ENCODE measurements at regions not wholly inside any gene's neighbourhood (a gene's known extent, or its start where the extent isn't known, plus 50 kb on each side); places are given as distances from the start of the nearest gene placed in this dataset.

DNA sequence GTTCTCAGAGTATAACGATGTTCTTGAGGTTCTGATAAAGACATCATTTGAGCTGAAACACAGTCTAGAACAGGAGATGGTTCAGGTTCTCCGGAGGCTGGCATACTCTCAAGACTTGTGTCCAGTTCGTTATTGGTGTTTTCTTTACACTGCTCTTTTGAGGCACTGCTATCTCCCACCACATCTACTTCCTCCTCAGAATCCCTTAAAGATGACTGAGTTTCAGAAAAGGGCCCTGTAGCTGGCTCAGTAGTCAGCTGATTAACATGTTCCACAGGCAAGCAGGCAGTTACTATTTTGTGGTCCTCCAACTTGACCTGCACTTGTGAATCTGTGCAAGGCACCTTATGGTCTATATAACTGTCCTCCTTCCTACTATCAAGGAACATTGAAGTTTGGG lies 50.2 kb downstream of the ZZZ3 start:
- H3K36me3 ChIP-seq (ENCODE audit: control insufficient read depth, insufficient read depth, low read length, severe bottlenecking), result peaks cover 54% of the 10 kb centered on the region
- H3K9ac ChIP-seq (ENCODE audit: low read length), result no peak overlapping the region
- H3K4me1 ChIP-seq (ENCODE audit: control insufficient read depth, insufficient read depth, low read length), result peaks cover 5% of the 10 kb centered on the region
- no peaks in the 10 kb centered on the region for H3K9me3 ChIP-seq (ENCODE audit: control insufficient read depth, low read length)
- DNase-seq (ENCODE audit: low read depth), result no peak
- H3K4me3 ChIP-seq (ENCODE audit: low read length), result no peak overlapping the region
- no peaks in the 10 kb centered on the region for H3K27me3 ChIP-seq (replicated peaks; ENCODE audit: control insufficient read depth, insufficient read depth, low read length)

DNA sequence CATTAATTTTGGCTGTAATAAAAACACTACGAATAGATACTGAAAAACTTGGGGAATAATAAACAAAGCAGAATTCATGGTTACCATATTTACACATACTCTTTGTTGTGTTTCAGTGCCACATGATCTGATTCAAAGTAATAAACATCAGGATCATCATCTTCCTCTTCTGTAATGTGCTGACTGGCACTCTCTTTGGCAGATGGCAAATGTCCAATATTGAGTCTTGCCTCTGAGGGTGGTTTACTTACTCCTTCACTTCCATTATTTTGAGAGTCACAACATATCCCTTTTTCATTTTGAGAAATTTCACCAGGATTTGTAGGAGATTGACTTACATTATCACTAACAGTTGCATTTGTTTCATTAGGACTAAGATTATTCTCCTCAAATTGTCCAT lies 50.7 kb downstream of the ZZZ3 start:
- no peak for DNase-seq (ENCODE audit: low read depth)

DNA sequence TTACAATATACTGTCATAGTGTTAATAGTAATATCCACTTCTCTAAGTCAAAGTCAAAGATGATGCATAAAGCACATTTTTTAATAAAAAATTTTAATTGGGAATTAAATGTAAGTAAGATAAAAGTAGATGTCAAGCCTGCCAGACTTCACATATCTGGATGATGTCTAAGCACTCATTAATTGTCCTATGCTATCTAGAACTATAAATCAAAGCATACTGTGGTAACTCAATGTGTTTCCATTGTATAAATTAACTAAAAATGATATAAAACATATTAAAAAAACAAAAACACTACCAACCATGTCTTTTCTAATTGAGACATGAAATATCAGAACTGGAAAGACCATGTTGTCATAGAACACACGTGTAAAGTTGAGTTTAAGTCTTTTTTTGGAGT lies 51.2 kb downstream of the ZZZ3 start:
- Histone ChIP-seq H3K36me3 (ENCODE audit: control insufficient read depth, insufficient read depth, low read length, severe bottlenecking) (peaks cover 64% of the 10 kb centered on the region), H3K27me3 (replicated peaks; ENCODE audit: control insufficient read depth, insufficient read depth, low read length) (no peaks in the 10 kb centered on the region), H3K4me3 (ENCODE audit: low read length) (no peak overlapping the region), H3K9me3 (ENCODE audit: control insufficient read depth, low read length) (no peaks in the 10 kb centered on the region), H3K4me1 (ENCODE audit: control insufficient read depth, insufficient read depth, low read length) (peaks cover 5% of the 10 kb centered on the region), H3K9ac (ENCODE audit: low read length) (no peak overlapping the region)
- DNase-seq (ENCODE audit: low read depth), result no peak

More for the DNA sequence above, 50.7 kb downstream of the ZZZ3 start:
- no peak overlapping the region for H3K4me3 ChIP-seq (ENCODE audit: low read length)
- H3K9me3 ChIP-seq (ENCODE audit: control insufficient read depth, low read length), result no peaks in the 10 kb centered on the region
- no peak overlapping the region for H3K9ac ChIP-seq (ENCODE audit: low read length)
- H3K4me1 ChIP-seq (ENCODE audit: control insufficient read depth, insufficient read depth, low read length), result peaks cover 5% of the 10 kb centered on the region
- peaks cover 59% of the 10 kb centered on the region for H3K36me3 ChIP-seq (ENCODE audit: control insufficient read depth, insufficient read depth, low read length, severe bottlenecking)
- H3K27me3 ChIP-seq (replicated peaks; ENCODE audit: control insufficient read depth, insufficient read depth, low read length), result no peaks in the 10 kb centered on the region

DNA sequence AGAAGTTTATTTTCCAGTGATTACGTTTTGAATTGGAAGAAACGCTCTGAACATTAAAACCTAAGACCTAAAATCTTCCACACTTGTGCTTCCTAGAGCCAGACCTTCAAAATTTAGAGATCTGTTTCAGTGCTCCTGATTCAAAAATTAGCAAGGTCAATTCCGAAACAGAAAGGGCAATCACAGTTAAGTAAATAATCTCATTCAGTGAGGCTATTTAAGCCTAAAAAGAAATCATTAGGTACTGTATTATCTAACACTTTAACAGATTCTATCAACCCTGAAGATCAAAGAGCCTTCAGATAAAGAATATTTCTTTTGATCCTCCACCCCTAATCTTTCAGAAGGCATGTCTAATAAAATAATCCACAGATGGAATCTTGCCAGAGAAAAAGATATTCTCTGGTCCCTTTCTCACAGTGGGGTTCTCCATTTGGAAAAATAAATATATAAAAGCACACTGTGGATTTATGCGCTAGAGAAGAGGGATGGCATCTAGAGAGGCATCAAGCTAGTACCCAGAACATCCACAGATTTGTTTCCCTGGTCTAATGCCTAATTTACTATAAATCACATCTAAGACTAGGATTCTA lies 54.4 kb downstream of the ZZZ3 start:
- H3K27me3 ChIP-seq (replicated peaks; ENCODE audit: control insufficient read depth, insufficient read depth, low read length), result no peaks in the 10 kb centered on the region
- no peak overlapping the region for H3K4me3 ChIP-seq (ENCODE audit: low read length)
- peaks cover 75% of the 10 kb centered on the region for H3K36me3 ChIP-seq (ENCODE audit: control insufficient read depth, insufficient read depth, low read length, severe bottlenecking)
- H3K4me1 ChIP-seq (ENCODE audit: control insufficient read depth, insufficient read depth, low read length), result peaks cover 5% of the 10 kb centered on the region
- no peak overlapping the region for H3K9ac ChIP-seq (ENCODE audit: low read length)
- no peak for DNase-seq (ENCODE audit: low read depth)
- H3K9me3 ChIP-seq (ENCODE audit: control insufficient read depth, low read length), result no peaks in the 10 kb centered on the region

DNA sequence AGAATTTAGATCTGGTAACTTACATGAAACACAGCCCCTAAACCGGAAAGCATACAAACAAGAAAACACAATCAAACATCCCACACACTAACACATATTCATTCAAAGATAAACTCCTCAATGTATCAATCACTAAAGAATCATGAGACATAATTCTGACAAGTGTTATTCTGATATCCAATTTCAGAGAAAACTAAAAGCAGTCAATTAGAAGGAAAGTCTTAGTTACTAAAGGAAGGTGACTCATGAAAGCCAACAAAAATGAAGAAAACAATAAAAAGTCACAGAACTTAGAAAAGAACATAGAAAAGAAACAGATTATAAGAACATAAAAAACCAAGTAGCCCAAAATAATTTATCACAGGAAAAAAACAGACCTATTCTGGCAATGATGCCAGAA lies 57.2 kb downstream of the ZZZ3 start:
- Histone ChIP-seq H3K9me3 (ENCODE audit: control insufficient read depth, low read length) (no peaks in the 10 kb centered on the region), H3K4me3 (ENCODE audit: low read length) (no peak overlapping the region), H3K27me3 (replicated peaks; ENCODE audit: control insufficient read depth, insufficient read depth, low read length) (no peaks in the 10 kb centered on the region), H3K4me1 (ENCODE audit: control insufficient read depth, insufficient read depth, low read length) (peaks cover 5% of the 10 kb centered on the region), H3K9ac (ENCODE audit: low read length) (no peak overlapping the region), H3K36me3 (ENCODE audit: control insufficient read depth, insufficient read depth, low read length, severe bottlenecking) (peaks cover 55% of the 10 kb centered on the region)
- DNase-seq (ENCODE audit: low read depth), result no peak

DNA sequence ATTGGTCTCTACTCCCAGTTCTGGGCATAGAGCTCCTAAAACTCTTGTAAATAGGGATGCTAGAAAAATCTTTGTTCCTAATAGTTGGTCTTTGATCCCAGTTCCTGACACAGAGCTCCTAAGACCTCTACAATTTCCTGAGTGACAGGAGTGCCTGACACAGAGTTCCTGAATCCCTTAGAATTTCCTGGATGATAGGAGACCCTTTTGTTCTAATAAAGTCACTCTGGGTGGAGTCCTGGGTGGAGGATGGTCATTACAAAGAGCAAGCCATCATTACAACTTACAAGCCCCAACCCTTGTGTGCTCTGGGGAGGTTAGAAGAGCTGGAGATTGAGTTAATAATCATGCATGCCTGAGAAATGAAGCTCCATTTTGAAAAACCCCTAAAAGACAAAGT lies 58.4 kb downstream of the ZZZ3 start:
- Histone ChIP-seq H3K9me3 (ENCODE audit: control insufficient read depth, low read length) (no peaks in the 10 kb centered on the region), H3K36me3 (ENCODE audit: control insufficient read depth, insufficient read depth, low read length, severe bottlenecking) (peaks cover 45% of the 10 kb centered on the region), H3K27me3 (replicated peaks; ENCODE audit: control insufficient read depth, insufficient read depth, low read length) (no peaks in the 10 kb centered on the region), H3K4me1 (ENCODE audit: control insufficient read depth, insufficient read depth, low read length) (peaks cover 5% of the 10 kb centered on the region), H3K4me3 (ENCODE audit: low read length) (no peak overlapping the region), H3K9ac (ENCODE audit: low read length) (no peak overlapping the region)
- DNase-seq (ENCODE audit: low read depth), result no peak

DNA sequence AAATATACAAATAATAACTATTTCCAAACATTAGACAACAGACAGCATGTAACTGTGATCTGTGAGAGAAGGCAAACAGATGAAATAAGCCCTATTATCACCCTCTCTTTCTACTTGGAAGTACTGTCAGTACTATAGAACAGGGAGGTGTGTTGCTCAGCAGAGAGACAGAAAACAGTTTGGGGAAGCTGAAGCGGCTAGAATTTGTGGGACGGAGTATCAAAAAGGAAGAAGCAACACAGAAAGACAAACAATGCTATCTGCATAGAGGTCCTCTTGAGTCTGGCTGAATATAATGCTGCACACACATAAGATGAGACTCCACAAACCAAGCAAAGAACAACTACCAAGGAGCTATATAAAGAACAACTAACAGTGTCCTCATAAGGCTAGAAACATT lies 59.4 kb downstream of the ZZZ3 start:
- DNase-seq (ENCODE audit: low read depth), result no peak
- Histone ChIP-seq H3K9ac (ENCODE audit: low read length) (no peak overlapping the region), H3K9me3 (ENCODE audit: control insufficient read depth, low read length) (no peaks in the 10 kb centered on the region), H3K27me3 (replicated peaks; ENCODE audit: control insufficient read depth, insufficient read depth, low read length) (no peaks in the 10 kb centered on the region), H3K4me3 (ENCODE audit: low read length) (no peak overlapping the region), H3K36me3 (ENCODE audit: control insufficient read depth, insufficient read depth, low read length, severe bottlenecking) (peaks cover 38% of the 10 kb centered on the region), H3K4me1 (ENCODE audit: control insufficient read depth, insufficient read depth, low read length) (peaks cover 3% of the 10 kb centered on the region)

DNA sequence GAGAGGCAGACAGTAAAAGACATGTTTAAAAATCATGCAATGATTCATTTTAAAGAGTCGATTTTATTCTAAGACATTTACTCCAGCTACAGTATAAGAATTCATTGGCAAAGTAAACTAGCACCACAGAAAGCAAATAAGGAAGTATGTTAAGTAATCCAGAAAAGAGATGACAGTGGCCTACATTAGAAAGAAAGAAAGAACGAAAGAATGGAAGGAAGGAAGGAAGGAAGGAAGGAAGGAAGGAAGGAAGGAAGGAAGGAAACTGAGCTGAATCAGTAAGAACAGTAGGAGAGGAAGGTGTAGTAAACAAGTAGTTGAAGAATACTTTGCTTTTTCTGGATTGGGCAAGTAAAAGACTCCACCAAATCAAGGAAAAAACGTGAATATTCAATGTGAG lies 62.2 kb downstream of the ZZZ3 start:
- no peak overlapping the region for H3K9ac ChIP-seq (ENCODE audit: low read length)
- H3K4me3 ChIP-seq (ENCODE audit: low read length), result no peak overlapping the region
- no peak for DNase-seq (ENCODE audit: low read depth)
- H3K4me1 ChIP-seq (ENCODE audit: control insufficient read depth, insufficient read depth, low read length), result no peaks in the 10 kb centered on the region
- peaks cover 39% of the 10 kb centered on the region for H3K36me3 ChIP-seq (ENCODE audit: control insufficient read depth, insufficient read depth, low read length, severe bottlenecking)
- no peaks in the 10 kb centered on the region for H3K9me3 ChIP-seq (ENCODE audit: control insufficient read depth, low read length)
- H3K27me3 ChIP-seq (replicated peaks; ENCODE audit: control insufficient read depth, insufficient read depth, low read length), result no peaks in the 10 kb centered on the region

DNA sequence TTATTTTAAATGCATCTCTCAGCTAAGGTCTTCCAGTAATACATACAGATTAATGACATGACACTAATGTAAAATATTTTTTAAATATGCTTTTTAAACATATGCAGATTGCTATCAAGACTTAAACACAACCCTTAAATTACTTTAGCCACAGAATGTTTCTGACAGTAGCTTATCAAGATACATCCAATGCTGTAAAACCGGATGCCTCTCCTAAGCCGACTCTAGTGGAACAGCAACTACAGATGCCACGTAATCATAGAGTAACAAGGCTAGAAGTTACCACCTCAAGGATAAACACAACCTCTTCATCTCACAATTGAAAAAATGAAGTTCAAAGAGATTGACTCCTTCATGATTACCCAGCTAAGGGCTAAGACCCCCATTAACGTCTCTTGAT lies 68.4 kb downstream of the ZZZ3 start:
- H3K9me3 ChIP-seq (ENCODE audit: control insufficient read depth, low read length), result peaks cover 11% of the 10 kb centered on the region
- H3K4me3 ChIP-seq (ENCODE audit: low read length), result no peak overlapping the region
- no peaks in the 10 kb centered on the region for H3K27me3 ChIP-seq (replicated peaks; ENCODE audit: control insufficient read depth, insufficient read depth, low read length)
- no peaks in the 10 kb centered on the region for H3K4me1 ChIP-seq (ENCODE audit: control insufficient read depth, insufficient read depth, low read length)
- DNase-seq (ENCODE audit: low read depth), result no peak
- peaks cover 29% of the 10 kb centered on the region for H3K36me3 ChIP-seq (ENCODE audit: control insufficient read depth, insufficient read depth, low read length, severe bottlenecking)
- H3K9ac ChIP-seq (ENCODE audit: low read length), result no peak overlapping the region

Data from adipocyte (in vitro differentiated cells).